H1 (cell line): ENCODE measurements at regions not wholly inside any gene's neighbourhood (a gene's known extent, or its start where the extent isn't known, plus 50 kb on each side); places are given as distances from the start of the nearest gene placed in this dataset.

Experiments
- CTCF ChIA-PET: fragments of 300-600 bp; sonication (Branson Sonifier 250); formaldehyde crosslinking; loops from one replicate; lab custom pipeline; 2021; ENCODE audit not compliant: partially characterized antibody; lab: Charles Lee
- POLR2A ChIA-PET: fragments of 300-600 bp; sonication (Branson Sonifier 250); formaldehyde crosslinking; loops from one replicate; lab custom pipeline; 2021; ENCODE audit warnings: inconsistent platforms; ENCODE audit not compliant: partially characterized antibody; lab: Charles Lee
- DNase-seq, 2 experiments: peaks; one replicate each; pipeline versions ENCODE4 v3.0.0 to v3.0.0-alpha.2; 2010 to 2022; ENCODE audit warnings: low spot score in 2 of 2, low read depth in 1 of 2, mixed read lengths in 1 of 2
- FAIRE-seq: peaks from 2 replicates; lab custom pipeline; 2011; peaks lifted over from hg19 to GRCh38; lab: Jason Lieb, UNC
- H2AFZ ChIP-seq: 2 replicates; pipeline ENCODE4 v1.8.1; 2012; ENCODE audit warnings: low read length, inconsistent platforms
- H2AK5ac ChIP-seq: 2 replicates; pipeline ENCODE4 v1.6.1; 2013; ENCODE audit warnings: low read depth, low read length
- H2BK120ac ChIP-seq: replicated peaks from 2 replicates; pipeline ENCODE3; 2013; ENCODE audit warnings: low read depth, low read length, inconsistent platforms
- H2BK12ac ChIP-seq: 2 replicates; pipeline ENCODE4 v1.6.1; 2013; ENCODE audit warnings: low read depth, low read length
- H2BK15ac ChIP-seq: 2 replicates; pipeline ENCODE4 v1.6.1; 2013; ENCODE audit warnings: low read length
- H2BK20ac ChIP-seq: 2 replicates; pipeline ENCODE4 v1.6.1; 2013; ENCODE audit warnings: low read length
- H2BK5ac ChIP-seq: 2 replicates; pipeline ENCODE4 v1.6.1; 2013; ENCODE audit warnings: low read depth, low read length
- H3K14ac ChIP-seq: 2 replicates; pipeline ENCODE4 v1.6.1; 2013; ENCODE audit warnings: inconsistent platforms; ENCODE audit not compliant: insufficient read length
- H3K18ac ChIP-seq: 2 replicates; pipeline ENCODE4 v1.6.1; 2013; ENCODE audit warnings: low read length; ENCODE audit errors: extremely low read depth
- H3K23ac ChIP-seq: 2 replicates; pipeline ENCODE4 v1.6.1; 2013; ENCODE audit warnings: inconsistent platforms; ENCODE audit not compliant: insufficient read length
- H3K23me2 ChIP-seq: 2 replicates; pipeline ENCODE4 v1.6.1; 2013; ENCODE audit warnings: low read depth, low read length
- H3K27ac ChIP-seq: 2 replicates; pipeline ENCODE4 v1.6.1; 2011; ENCODE audit warnings: low read depth, low read length, inconsistent platforms
- H3K27me3 ChIP-seq, 4 experiments: replicated peaks in 1 of 4; 1 replicate in 1 of 4; 2 replicates in 3 of 4; pipeline versions ENCODE4 v1.6.1 to v1.8.1; 2011 to 2013; ENCODE audit warnings: low read length in 3 of 4, mild to moderate bottlenecking in 3 of 4, inconsistent platforms in 2 of 4, mixed read lengths in 2 of 4, moderate library complexity in 1 of 4; ENCODE audit not compliant: control insufficient read depth in 3 of 4, insufficient read depth in 3 of 4; ENCODE audit errors: extremely low read depth in 1 of 4
- H3K36me3 ChIP-seq, 4 experiments: 2 replicates each; pipeline versions ENCODE4 v1.6.1 to v1.8.1; 2011 to 2013; ENCODE audit warnings: mild to moderate bottlenecking in 4 of 4, low read length in 3 of 4, moderate library complexity in 2 of 4, control low read depth in 1 of 4, inconsistent platforms in 1 of 4; ENCODE audit not compliant: insufficient read depth in 4 of 4, control insufficient read depth in 2 of 4
- H3K4ac ChIP-seq: replicated peaks from 2 replicates; pipeline ENCODE3; 2013; ENCODE audit warnings: low read length, low read depth, mixed read lengths, inconsistent platforms; ENCODE audit not compliant: insufficient read length
- H3K4me1 ChIP-seq, 4 experiments: replicated peaks in 1 of 4; 1 replicate in 1 of 4; 2 replicates in 3 of 4; pipeline versions ENCODE4 v1.6.1 to v1.8.1; 2011 to 2013; ENCODE audit warnings: low read length in 3 of 4, inconsistent platforms in 2 of 4, mixed read lengths in 1 of 4; ENCODE audit not compliant: insufficient read depth in 4 of 4, control insufficient read depth in 3 of 4
- H3K4me2 ChIP-seq, 2 experiments: 2 replicates each; pipeline versions ENCODE4 v1.6.1 to v1.8.1; 2011 to 2013; ENCODE audit warnings: low read depth in 2 of 2, low read length in 2 of 2, control low read depth in 1 of 2, inconsistent platforms in 1 of 2, mild to moderate bottlenecking in 1 of 2; ENCODE audit not compliant: insufficient read depth in 1 of 2
- H3K4me3 ChIP-seq, 4 experiments: fragments of 200-600, 300-600 bp in 1 of 4; sonication (generic), shearing (Covaris generic), sonication (Bioruptor Twin) in 1 of 4; 2 replicates each; pipeline versions ENCODE4 v1.5.1 to v1.8.1; 2011 to 2016; ENCODE audit warnings: low read length in 4 of 4, low read depth in 3 of 4, control low read depth in 2 of 4, inconsistent platforms in 2 of 4, mild to moderate bottlenecking in 2 of 4, mixed read lengths in 1 of 4, moderate library complexity in 1 of 4; ENCODE audit not compliant: insufficient read depth in 2 of 4; ENCODE audit errors: extremely low read depth in 1 of 4
- H3K56ac ChIP-seq: replicated peaks from 2 replicates; pipeline ENCODE3; 2013; ENCODE audit warnings: low read depth, mild to moderate bottlenecking, mixed read lengths, low read length, inconsistent platforms; ENCODE audit not compliant: insufficient read length
- H3K79me1 ChIP-seq: 2 replicates; pipeline ENCODE4 v1.6.1; 2013; ENCODE audit warnings: low read depth, low read length, control low read depth
- H3K79me2 ChIP-seq, 2 experiments: 2 replicates each; pipeline versions ENCODE4 v1.6.1 to v1.8.1; 2012 to 2013; ENCODE audit warnings: low read length in 2 of 2, mild to moderate bottlenecking in 2 of 2, inconsistent platforms in 1 of 2; ENCODE audit not compliant: insufficient read depth in 2 of 2, control insufficient read depth in 1 of 2
- H3K9ac ChIP-seq, 4 experiments: replicated peaks in 1 of 4; 1 replicate in 1 of 4; 2 replicates in 3 of 4; pipeline versions ENCODE4 v1.6.1 to v1.8.1; 2011 to 2013; ENCODE audit warnings: low read depth in 3 of 4, low read length in 3 of 4, control low read depth in 2 of 4, mild to moderate bottlenecking in 2 of 4, moderate library complexity in 2 of 4, inconsistent platforms in 1 of 4; ENCODE audit errors: extremely low read depth in 1 of 4
- H3K9me3 ChIP-seq, 2 experiments: 2 replicates each; pipeline versions ENCODE4 v1.6.1 to v1.8.1; 2012 to 2013; ENCODE audit warnings: mild to moderate bottlenecking in 2 of 2, moderate library complexity in 2 of 2, control low read depth in 1 of 2, inconsistent platforms in 1 of 2, low read depth in 1 of 2, low read length in 1 of 2, mixed read lengths in 1 of 2; ENCODE audit not compliant: insufficient read depth in 2 of 2
- H4K20me1 ChIP-seq, 2 experiments: replicated peaks in 1 of 2; 2 replicates each; pipeline versions ENCODE3 to v1.8.1; 2011 to 2013; ENCODE audit warnings: inconsistent platforms in 2 of 2, low read length in 2 of 2, mild to moderate bottlenecking in 1 of 2; ENCODE audit not compliant: insufficient read depth in 2 of 2, control insufficient read depth in 1 of 2
- H4K5ac ChIP-seq: 2 replicates; pipeline ENCODE4 v1.6.1; 2013; ENCODE audit warnings: low read length, low read depth, mixed read lengths, inconsistent platforms; ENCODE audit not compliant: insufficient read length
- H4K8ac ChIP-seq: 2 replicates; pipeline ENCODE4 v1.8.0; 2013; ENCODE audit warnings: mild to moderate bottlenecking, moderate library complexity, low read length, inconsistent platforms; ENCODE audit not compliant: insufficient read depth; ENCODE audit errors: extremely low read depth
- H4K91ac ChIP-seq: replicated peaks from 2 replicates; pipeline ENCODE3; 2013; ENCODE audit warnings: low read length, mixed read lengths, inconsistent platforms; ENCODE audit not compliant: insufficient read length
- CBX8 ChIP-seq: fragments of 300-800, 300-1000 bp; sonication (generic); IDR thresholded peaks from 2 replicates; pipeline ENCODE4 v1.7.1; 2016; ENCODE audit warnings: low read depth, low read length, borderline replicate concordance
- EP300 ChIP-seq, 2 experiments: IDR thresholded peaks; 1 replicate in 1 of 2; 2 replicates in 1 of 2; pipeline ENCODE4 v1.6.1; 2011 to 2012; ENCODE audit warnings: low read depth in 2 of 2, low read length in 2 of 2, mild to moderate bottlenecking in 2 of 2, borderline replicate concordance in 1 of 2, inconsistent platforms in 1 of 2, moderate library complexity in 1 of 2
- KDM5A ChIP-seq: fragments of 200-600 bp; IDR thresholded peaks from 2 replicates; pipeline ENCODE4 v1.7.1; 2012; ENCODE audit warnings: mild to moderate bottlenecking, low read length, inconsistent platforms, mixed read lengths
- RAD21 ChIP-seq, 2 experiments: IDR thresholded peaks in 1 of 2; conservative IDR thresholded peaks in 1 of 2; 2 replicates each; pipeline ENCODE4 v1.6.1; 2011; ENCODE audit warnings: low read depth in 2 of 2, low read length in 2 of 2, improper control_type of control experiment in 1 of 2, inconsistent platforms in 1 of 2, mild to moderate bottlenecking in 1 of 2, moderate library complexity in 1 of 2
- RXRA ChIP-seq: IDR thresholded peaks from 2 replicates; pipeline ENCODE4 v1.6.1; 2011; ENCODE audit warnings: low read depth, mild to moderate bottlenecking, low read length, moderate library complexity; ENCODE audit not compliant: insufficient read depth
- SIN3A ChIP-seq, 2 experiments: IDR thresholded peaks in 1 of 2; conservative IDR thresholded peaks in 1 of 2; 2 replicates each; pipeline ENCODE4 v1.6.1; 2011 to 2012; ENCODE audit warnings: low read length in 2 of 2, improper control_type of control experiment in 1 of 2, low read depth in 1 of 2, mild to moderate bottlenecking in 1 of 2
- SIRT6 ChIP-seq: IDR thresholded peaks from one replicate; pipeline ENCODE4 v1.7.1; 2012; ENCODE audit warnings: low read length, inconsistent platforms
- TAF7 ChIP-seq: optimal IDR thresholded peaks from 2 replicates; pipeline ENCODE3; 2011; ENCODE audit warnings: low read depth, mild to moderate bottlenecking, inconsistent platforms, low read length, moderate library complexity, borderline replicate concordance
- TEAD4 ChIP-seq: IDR thresholded peaks from 2 replicates; pipeline ENCODE4 v1.6.1; 2012; ENCODE audit warnings: low read depth, low read length, inconsistent platforms, mixed read lengths
- YY1 ChIP-seq: IDR thresholded peaks from 2 replicates; pipeline ENCODE4 v1.6.1; 2011; ENCODE audit warnings: low read depth, mild to moderate bottlenecking, low read length
- WGBS, 2 experiments: shearing (Covaris generic) in 1 of 2; methylation state at CpG; one replicate each; pipeline versions ENCODE4 v1.1.6 to v1.1.7; 2013 to 2015; ENCODE audit warnings: low lambda C conversion rate in 2 of 2, mixed read lengths in 2 of 2, inconsistent platforms in 1 of 2, low coverage in 1 of 2, missing lambda C conversion rate in 1 of 2; ENCODE audit not compliant: insufficient replicate concordance in 2 of 2, insufficient coverage in 1 of 2, insufficient read length in 1 of 2; ENCODE audit errors: extremely low coverage in 1 of 2, missing lambda C conversion rate in 1 of 2; 5-methylcytosine and 5-hydroxymethylcytosine counted together
- TF ChIP-seq, protein P1 (sequence below): IDR thresholded peaks from 2 replicates; pipeline ENCODE4 v1.6.1; 2012; ENCODE audit warnings: inconsistent platforms

DNA sequence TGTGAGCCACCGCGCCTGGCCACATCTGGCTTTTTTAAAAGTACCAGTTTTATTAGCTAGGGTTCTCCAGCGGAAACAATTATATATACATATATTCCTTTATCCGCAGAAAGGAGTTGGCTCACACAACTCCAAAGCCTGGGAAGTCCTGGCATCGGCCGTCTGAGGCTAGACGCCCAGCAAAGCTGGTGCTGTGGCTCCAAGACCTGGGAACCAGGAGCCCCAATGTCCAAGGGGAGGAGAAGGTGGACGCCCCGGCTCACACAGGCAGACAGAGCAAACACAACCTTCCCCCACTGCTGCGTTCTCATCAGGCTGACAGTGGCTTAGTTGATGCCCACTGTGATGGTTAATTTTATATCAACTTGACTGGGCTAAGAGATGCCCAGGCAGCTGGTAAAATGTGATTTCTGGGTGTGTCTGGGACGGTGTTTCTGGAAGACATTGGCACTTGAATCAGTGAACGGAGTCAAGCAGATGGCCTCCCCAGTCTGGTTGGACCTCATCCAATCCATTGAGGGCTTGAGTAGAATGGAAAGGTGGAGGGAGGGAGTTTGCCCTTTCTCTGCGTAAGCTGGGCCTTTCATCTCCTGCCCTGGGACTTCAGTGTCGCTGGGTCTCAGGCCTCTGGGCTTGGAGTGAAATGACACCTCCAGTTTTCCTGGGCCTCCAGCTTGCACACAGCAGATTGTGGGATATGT, 904.4 kb downstream of the BRD1 start:
- Histone ChIP-seq H3K23me2 (no peaks in the 10 kb centered on the region; the same call in 1 of the 2 replicates), H3K18ac (no peak overlapping the region), H3K36me3 (no peaks in the 10 kb centered on the region), H4K5ac (no peak overlapping the region), H3K27ac (no peak overlapping the region), H4K91ac (no peak overlapping the region), H3K9ac (no peak overlapping the region), H3K14ac (no peak overlapping the region), H3K4ac (no peak overlapping the region), H2AK5ac (no peak overlapping the region), H2BK12ac (no peak overlapping the region), H3K4me1 (no peaks in the 10 kb centered on the region; a peak in 1 of 7 replicates), H3K4me3 (no peak overlapping the region), H3K79me1 (no peaks in the 10 kb centered on the region), H2BK15ac (no peak overlapping the region), H3K56ac (no peak overlapping the region), H4K8ac (no peak overlapping the region), H3K9me3 (no peaks in the 10 kb centered on the region; a peak in 1 of 4 replicates), H3K23ac (no peak overlapping the region), H3K4me2 (no peak overlapping the region), H3K79me2 (no peaks in the 10 kb centered on the region), H2BK20ac (no peak overlapping the region), H2BK120ac (no peak overlapping the region), H3K27me3 (0 out of 7 replicates have a peak, but pooled peaks cover 0 to 3% (median 0%) of the 10 kb centered on the region in 4 experiments), H2AFZ (no peak overlapping the region), H4K20me1 (no peaks in the 10 kb centered on the region), H2BK5ac (no peak overlapping the region)
- DNase-seq (peak in 1 of 2 experiments; percentile 24), FAIRE-seq (no peak)
- ChIA-PET CTCF (interaction anchor here (0.6 to 1.7 kb wide), 2 partner anchors 20 to 99 kb away, joined by 3 to 6 read pairs; no protein-coding TSS in a partner anchor), POLR2A (interaction anchor here (0.5 kb wide), 1 partner anchor 23 kb away, joined by 4 read pairs; no protein-coding TSS in a partner anchor)
- WGBS, 2 experiments = 95% methylated on average over 13 of the region's 14 CpGs; no CpG with 5 or more reads in 1 of the 2 experiments
- no peak for TF ChIP-seq RAD21 (IDR thresholded peaks at IDR 0.05 in 1 of 2, conservative IDR thresholded peaks at IDR 0.05 in 1 of 2; ENCODE audit: low read depth in 2 of 2, low read length in 2 of 2)
- TF ChIP-seq SIN3A (conservative IDR thresholded peaks at IDR 0.05 in 1 of 2, IDR thresholded peaks at IDR 0.05 in 1 of 2; ENCODE audit: low read depth in 1 of 2, low read length in 2 of 2) = no peak
- no peak for TF ChIP-seq EP300 (IDR thresholded peaks at IDR 0.05; ENCODE audit: borderline replicate concordance in 1 of 2, low read depth in 2 of 2, low read length in 2 of 2)
- no peak for TF ChIP-seq TAF7
- no peak for TF ChIP-seq RXRA
- no peak for TF ChIP-seq YY1
- TF ChIP-seq CBX8 = no peak
- TF ChIP-seq TEAD4 = no peak
- TF ChIP-seq, protein P1, sequence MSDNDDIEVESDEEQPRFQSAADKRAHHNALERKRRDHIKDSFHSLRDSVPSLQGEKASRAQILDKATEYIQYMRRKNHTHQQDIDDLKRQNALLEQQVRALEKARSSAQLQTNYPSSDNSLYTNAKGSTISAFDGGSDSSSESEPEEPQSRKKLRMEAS = no peak
- TF ChIP-seq SIRT6 = no peak
- TF ChIP-seq KDM5A = no peak
